NCI-H2196 (cell line): ENCODE measurements at regions not wholly inside any gene's neighbourhood (a gene's known extent, or its start where the extent isn't known, plus 50 kb on each side); places are given as distances from the start of the nearest gene placed in this dataset.

Experiments used
- DNase-seq: peaks from one replicate; lab custom pipeline; 2025; ENCODE audit not compliant: unreplicated experiment; lab: John Stamatoyannopoulos, UW

- no peak for DNase-seq
These were observed 1138.5 kb upstream of the PHF14 start for GRCh38 chr7:9835199-9835598.

- DNase-seq, result no peak
These were observed 1137.0 kb upstream of the PHF14 start for GRCh38 chr7:9836671-9837070.

GRCh38 chr7:9842301-9842700 lies 1131.4 kb upstream of the PHF14 start:
- DNase-seq, result no peak

- no peak for DNase-seq
These were observed 1126.8 kb upstream of the PHF14 start for GRCh38 chr7:9846902-9847301.

DNA sequence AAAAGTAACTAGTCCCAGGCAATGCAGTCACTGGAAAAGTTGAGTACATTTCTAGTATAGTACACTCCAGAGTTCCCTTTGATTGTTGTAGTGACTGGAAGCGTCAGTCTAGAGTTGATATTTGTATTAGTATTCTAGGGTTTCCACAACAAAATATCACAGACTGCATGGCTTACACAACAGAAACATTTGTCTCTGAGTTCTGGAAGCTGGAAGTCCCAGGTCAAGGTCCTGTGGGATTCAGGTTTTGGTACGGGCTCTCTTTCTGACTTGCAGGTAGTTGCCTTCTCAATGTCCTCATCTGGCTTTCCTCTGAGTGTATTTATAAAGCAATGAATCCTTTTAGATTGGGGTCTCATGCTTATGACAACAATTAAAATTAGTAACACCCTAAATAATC lies 1119.1 kb upstream of the PHF14 start:
- no peak for DNase-seq

GRCh38 chr7:9856668-9857067 lies 1117.0 kb upstream of the PHF14 start:
- DNase-seq, result no peak

DNA sequence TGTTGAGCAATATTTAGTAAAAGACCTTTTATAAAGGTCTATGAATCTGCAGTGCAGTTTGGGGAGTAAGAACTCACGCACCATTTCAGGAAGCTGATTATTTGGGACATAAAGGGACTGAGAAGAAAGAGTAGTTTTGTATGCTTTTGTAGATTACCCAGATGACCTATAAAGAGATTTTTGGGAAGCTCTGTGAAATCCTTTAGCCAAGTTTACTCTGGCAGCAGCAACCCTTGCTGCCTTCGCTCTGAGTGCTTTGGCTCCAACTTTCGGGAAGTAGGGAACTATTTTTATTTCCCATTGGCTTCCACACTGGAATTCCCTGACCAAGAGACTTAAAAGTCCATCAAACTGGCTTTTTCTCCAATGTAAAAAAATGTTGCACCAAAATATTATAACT lies 1110.1 kb upstream of the PHF14 start:
- no peak for DNase-seq

DNA sequence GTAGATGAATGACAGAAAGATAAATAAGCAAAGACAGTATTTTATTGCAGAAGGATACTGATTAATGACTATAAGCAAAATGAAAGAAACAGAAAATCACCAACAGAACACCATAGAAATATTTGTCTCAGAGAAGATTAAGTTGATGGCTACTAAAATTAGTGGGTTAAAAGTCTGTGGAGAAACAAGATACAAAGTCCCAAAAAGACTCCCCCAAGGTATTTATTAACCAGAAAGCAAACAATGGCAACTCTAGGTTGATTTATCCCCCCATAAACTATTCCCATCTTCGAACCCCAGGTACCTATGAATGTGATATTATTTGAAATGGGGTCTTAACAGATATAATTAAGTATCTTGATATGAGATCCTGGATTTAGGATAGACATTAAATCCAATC lies 1104.5 kb upstream of the PHF14 start:
- no peak for DNase-seq

GRCh38 chr7:9869566-9869965 lies 1104.1 kb upstream of the PHF14 start:
- no peak for DNase-seq

GRCh38 chr7:9870674-9871073 lies 1103.0 kb upstream of the PHF14 start:
- no peak for DNase-seq

GRCh38 chr7:9874182-9874581 lies 1099.5 kb upstream of the PHF14 start:
- DNase-seq, result no peak

DNA sequence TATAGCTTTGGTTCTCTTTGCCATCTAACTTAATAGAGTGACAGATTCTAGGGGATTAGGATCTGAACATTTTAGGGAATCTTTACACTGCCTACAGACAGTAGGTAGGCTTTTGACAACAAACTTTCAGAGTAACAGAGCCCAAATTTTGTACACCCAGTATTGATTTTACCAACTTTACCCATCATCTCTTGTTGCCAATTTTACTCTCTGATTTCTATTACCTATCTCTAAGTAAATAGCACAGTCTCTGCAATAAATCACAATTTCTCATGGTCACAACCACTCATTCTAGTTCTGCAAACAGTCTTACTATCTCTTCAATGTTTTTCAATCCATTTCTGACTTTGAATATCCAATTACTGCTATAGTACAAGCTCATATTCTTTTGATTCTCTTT lies 1097.6 kb upstream of the PHF14 start:
- DNase-seq, result no peak

GRCh38 chr7:9889554-9889953 lies 1084.1 kb upstream of the PHF14 start:
- DNase-seq, result no peak

GRCh38 chr7:9890092-9890491 lies 1083.6 kb upstream of the PHF14 start:
- DNase-seq, result no peak

DNA sequence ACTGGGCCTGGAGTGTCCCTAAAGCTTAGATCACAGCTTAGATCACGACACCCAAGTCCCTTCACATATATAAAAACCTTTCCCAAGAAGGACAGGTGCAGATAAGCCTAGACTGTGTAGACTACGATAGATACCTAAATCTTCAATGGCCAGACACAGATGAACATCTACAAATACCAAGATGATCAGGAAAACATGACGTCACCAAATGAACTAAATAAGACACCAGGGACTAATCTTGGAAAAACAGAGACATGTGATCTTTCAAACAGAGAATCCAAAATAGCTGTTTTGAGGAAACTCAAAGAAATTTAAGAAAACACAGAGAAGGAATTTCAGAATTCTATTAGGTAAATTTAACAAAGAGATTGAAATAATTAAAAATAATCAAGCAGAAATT lies 1082.6 kb upstream of the PHF14 start:
- DNase-seq, result no peak

GRCh38 chr7:9900339-9900738 lies 1073.3 kb upstream of the PHF14 start:
- no peak for DNase-seq

GRCh38 chr7:9921326-9921725 lies 1052.3 kb upstream of the PHF14 start:
- DNase-seq, result no peak

GRCh38 chr7:9937944-9938631 lies 1035.6 kb upstream of the PHF14 start:
- no peak for DNase-seq

- DNase-seq, result no peak
These were observed 1034.5 kb upstream of the PHF14 start for GRCh38 chr7:9939176-9939575.

DNA sequence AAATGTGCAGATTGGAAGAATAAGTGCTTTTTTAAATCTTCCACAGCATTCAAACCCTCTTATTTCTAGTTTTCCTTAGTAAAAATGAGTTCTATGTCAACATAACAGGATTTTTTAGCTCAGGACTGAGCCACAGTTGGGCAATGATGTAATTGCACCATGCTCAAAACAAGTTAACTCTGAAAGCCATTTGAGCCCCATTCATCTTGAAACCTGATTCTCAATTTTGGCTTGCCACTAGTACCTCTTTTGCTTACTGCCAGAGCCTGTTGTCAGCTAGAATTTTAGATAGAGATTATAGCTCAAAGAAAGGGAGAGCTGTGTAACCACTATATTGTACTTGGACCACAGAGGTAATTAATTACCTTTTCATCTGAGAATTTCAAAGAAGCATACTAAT lies 1028.5 kb upstream of the PHF14 start:
- DNase-seq, result no peak

DNA sequence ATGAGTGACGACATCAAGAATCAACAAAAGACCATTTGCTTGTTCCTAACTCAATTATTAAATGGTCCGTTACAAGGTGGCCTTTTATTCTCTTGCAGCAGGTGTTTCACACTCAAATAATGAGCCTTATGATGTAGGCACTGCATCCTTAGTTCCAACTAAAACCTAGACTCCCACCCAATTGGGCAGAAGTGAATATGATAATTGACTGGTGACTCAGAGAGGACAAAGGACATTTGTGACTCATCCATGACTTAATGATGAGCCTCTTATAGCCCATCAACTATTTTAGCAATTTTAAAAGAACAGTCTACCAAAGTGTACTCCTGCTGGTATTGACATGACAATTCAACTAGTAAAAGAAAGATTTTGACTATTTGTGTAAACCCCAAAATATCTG lies 1027.8 kb upstream of the PHF14 start:
- DNase-seq, result no peak

DNA sequence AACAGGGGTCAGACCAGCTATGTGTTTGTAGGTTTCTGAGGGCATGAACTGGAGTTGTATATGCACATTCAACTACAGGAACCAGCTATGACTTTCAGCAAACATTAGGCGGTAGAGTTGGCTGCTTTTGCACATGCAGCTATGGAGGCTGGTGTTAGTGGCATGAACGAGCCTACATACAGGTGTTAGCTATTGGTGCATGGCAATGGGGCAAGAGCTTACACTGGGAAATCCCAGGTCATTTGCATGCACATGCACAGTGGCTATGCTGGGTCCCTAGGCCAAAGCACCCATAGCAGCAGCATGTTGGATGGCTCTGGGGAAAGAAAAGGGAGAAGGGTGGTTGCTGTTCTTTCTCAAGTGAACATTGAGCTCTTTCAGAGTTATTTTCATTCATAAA lies 1018.5 kb upstream of the PHF14 start:
- no peak for DNase-seq

GRCh38 chr7:9958486-9958885 lies 1015.2 kb upstream of the PHF14 start:
- DNase-seq, result no peak

DNA sequence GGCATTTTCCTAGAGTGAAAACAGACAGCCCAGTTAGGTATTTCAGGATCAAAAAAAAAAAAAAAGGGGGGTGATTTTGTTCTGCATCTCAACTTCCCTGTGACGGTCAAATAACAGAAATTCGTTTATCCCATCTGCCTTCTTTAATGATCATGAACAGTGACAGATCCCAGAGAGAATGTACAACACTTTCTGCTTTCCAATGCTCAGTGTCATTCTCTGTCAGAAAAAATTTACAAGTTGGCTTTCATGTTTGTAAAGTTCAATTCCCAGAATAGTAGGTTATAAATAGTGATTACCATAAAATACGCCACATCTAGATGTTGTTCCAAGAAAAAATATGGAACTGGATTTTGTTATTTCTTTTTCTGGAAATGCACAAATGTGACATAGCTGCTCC lies 1013.2 kb upstream of the PHF14 start:
- DNase-seq, result no peak
